NCI-H1694 treated with DMSO at 0.1 percent for 48 hours (cell line): ENCODE measurements at regions not wholly inside any gene's neighbourhood (a gene's known extent, or its start where the extent isn't known, plus 50 kb on each side); places are given as distances from the start of the nearest gene placed in this dataset.
A peak's percentile ranks its signal among the peaks of the same experiment; 100 is the strongest.

ENCODE experiments used
- DNase-seq: peaks from one replicate; lab custom pipeline; 2025; lab: John Stamatoyannopoulos, UW

DNA sequence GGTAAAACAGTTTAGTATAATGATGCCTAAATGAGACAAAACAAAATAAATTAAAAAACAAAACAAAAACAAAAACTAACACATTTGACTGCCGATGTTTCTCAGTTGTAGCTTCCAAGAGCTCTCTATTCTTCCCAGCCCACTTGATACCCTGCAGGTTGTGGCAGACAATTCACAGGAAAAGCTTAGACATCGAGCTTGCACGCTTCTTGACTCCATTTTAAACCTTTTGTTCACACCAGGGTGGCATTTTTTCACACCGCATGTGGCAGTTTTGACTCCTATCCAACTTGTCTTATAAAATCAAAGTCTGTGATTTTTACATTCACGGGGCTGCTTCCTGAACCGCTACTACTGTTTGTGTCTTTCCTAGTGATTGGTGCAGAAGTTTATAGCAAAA, 575.9 kb downstream of the USP25 start:
- DNase-seq = no peak

DNA sequence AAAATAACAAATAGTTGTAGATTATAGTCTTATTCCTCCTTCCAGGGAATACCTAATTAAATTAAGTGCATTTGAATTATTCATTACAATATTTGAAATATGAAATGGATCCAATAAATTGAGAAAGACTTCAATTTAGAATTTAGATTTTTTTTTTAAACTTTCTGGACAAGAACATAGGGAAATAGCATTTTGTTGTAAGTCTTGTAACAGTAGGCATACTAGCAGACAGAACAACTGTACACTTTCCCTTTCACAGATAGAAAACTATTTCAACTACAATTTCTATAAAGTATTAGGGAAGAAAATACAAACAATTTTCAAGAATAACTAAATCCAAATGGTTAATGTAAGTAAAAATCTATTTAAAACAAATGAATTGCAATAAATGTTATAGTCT, 577.5 kb downstream of the USP25 start:
- DNase-seq = no peak

DNA sequence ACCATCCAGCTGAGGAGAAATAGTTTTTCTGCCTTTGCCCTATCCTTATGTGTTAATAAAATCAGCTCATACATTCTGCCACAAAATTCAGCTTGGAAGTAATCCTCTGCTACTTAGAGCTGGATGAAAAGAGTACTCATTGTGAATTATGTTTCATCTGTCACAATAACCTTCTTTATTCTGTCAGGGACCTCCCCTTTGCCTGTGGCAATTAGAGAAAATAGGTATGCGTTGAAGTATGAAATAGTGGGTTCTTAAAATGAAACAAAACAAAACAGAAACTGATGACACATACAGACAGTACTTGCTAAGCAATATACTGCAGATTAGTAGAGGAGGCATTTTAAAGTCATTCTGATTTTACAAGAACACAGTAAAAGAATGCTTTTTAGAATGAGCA, 578.5 kb downstream of the USP25 start:
- no peak for DNase-seq

DNA sequence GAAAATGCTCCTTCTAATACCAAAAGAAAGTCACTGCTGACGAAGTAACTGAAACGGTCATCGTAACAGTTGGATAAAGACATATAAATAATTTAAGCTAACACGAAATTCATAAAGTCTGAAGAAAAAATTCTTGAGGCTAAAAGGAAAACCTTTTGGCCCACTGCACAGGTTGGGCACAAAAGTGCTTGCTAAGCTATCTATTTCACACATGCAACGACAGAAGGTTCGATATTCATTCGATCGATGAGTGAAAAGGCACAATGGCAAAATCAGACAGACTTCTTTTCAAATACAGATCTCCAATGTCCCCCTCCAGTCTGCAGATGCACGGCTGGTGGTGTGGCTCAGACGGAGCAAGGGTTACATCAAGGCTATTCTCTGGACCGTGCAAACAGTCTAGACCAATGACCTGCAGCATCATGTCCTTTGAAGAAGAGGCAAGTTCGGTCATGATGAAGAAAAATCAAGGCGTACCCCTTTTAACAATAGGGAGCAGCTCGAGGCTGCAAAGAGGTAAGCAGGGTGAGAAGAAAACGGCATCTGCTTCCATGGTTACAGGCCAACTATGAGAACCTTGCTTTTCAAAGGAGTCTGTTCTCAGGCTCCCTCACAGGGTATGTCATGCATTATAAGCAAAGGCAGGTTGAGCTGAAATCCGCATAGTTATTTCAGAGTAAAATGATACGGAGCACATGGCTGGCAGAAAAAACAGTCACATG, 579.6 kb downstream of the USP25 start:
- no peak for DNase-seq

DNA sequence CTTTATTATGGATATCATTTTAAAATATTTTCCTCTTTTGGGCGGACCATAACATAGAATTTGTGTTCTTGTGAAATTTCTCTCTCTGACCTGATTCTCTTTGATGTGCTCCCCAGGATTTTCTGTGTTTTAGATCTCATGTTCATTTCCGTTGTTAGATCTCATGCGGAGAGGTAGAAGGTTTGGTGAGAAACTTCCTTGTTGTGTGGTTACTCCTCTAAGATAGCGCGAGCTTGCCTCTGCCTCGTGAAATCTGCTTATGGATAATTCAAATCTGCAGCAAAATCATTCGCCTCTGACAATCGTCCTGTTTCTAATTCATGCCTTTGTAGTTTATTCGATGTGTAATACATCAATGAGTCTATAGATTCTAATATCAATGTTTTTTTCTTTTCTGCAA, 580.4 kb downstream of the USP25 start:
- DNase-seq = no peak

DNA sequence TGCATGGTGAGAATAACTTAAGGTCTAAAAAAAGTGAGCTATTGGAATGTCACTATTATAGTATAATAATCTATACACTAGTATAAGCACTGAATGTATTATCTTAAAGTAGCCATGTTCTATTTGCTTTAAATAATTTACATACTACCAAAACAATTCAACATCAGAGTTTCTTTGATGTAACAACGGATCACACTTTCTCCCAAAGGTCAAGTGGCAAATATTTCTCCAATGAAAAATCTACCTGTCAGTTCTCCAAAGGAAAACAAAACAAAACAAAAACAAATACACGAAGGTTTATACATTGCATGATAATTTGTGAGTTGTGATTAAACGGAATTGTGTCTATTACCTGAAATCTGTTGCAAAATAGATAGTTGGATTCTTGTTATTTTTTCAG, 581.4 kb downstream of the USP25 start:
- DNase-seq = no peak

DNA sequence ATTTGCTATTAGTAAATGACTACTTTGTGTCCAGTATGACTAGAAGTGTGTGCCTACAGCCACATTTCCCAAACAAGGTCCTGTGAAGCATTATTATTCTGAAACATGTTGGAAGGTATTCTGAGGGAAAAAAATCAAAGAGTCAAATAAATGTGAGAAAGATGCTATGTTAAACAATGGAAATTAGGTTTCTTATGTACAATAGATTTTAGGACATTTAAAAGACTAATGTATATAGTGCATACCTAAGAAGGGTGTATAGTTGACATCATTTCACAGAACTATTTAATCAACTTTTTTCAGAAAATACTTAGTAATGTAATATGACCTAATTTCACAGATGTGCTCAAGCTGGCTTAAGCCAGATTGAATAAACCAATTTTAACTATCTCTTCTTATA, 582.5 kb downstream of the USP25 start:
- DNase-seq = no peak

DNA sequence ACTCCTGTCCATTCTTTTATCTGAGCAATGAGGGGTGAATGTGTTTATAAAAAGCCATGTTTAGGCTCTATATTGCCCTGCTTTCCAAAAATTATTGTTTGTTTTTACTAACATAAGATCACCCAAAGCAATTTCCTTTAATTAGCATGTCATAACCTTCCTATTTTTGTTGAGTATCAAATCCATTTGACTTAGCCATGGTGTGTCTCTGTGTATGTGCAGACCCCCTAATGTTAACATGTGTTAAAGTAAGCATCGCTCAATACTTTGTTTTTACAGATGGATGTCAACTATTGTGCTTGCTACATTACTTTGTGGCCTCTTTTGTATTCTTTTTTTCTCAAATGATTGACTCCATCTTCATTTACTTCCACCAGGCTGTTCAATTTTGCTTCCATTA, 585.4 kb downstream of the USP25 start:
- no peak for DNase-seq

DNA sequence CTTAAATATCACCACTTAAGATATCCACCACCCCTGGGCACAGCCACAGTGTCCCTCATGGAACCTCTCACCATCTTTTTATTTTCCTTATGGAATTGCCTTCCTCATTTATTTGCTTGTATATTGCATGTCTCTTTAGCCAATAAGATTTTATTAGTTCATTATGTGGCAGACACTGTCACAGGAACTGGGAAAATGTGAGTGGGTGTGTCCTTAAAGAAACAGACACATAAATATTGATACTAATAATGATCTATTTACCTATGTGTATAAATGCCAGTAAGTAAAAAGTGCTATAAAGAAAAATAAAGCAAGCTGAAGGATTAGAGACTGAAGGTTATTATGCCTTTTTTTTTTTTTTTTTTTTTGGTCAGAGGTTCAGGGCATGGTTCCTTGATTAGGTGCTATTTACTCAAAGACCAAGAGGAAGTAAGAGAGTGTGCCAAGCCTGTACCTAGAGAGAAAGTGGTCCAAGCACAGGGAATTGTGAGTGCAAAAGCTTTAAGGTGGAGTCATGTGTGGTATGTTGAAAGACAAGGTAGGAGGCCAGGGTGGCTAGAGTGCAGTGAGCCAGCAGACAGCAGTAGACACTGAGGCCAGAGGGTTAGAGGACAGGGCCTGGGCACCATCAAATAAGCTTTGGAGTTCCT, 589.0 kb downstream of the USP25 start:
- DNase-seq = no peak

DNA sequence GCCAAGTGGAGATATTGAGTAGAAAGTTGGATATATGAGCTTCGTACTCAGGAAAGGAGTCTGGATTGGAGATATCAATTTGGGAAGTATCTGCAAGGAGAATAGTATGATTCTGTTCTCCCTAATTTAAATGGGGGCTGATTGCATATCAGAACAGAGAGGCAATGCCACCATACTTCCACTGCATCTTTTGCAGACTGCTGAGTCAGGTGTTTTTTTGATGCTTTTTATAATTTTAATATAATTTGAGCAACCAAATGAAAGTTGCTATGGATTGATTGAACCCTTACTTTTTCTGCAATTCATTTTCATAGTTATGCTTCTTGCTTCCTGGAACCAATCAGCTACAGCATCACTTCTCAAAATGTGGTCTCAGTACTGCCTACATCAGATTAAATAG, 590.3 kb downstream of the USP25 start:
- no peak for DNase-seq

DNA sequence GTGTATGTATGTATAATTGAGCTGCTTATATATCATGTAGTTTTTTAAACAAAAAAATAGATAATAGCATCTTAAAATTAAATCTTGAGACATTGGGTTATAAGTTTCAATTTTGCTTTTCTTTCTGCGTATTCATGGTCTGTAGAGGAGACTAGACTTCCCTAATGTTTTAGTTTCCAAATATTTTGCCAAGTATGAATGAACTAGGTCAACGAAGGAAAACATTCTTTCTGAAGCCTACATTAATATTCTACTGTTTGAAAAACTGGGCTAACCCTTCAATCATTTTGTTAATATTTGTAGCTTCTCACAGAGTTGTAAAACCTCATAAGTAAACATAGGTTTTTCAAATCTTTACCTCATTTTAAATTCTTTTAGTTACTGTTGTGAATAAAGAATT, 592.7 kb downstream of the USP25 start:
- no peak for DNase-seq

DNA sequence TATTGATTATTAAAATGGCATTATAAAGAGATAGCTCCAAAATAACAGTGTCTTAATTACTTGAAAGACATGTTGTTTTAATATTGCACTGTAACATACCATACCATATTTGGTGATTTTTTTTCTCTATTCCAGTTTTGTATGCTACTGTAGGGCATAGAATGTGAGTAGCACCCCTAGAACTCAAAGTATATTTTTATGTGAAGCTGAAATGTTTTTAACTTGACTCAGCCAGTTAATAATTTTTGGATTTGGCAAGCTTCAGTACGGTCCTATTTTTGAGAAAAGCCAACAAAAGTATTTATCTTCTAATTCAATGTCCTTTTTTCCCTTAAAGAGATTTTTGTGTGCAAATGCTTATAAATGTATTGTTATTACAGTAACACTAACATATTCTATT, 593.8 kb downstream of the USP25 start:
- DNase-seq = no peak

DNA sequence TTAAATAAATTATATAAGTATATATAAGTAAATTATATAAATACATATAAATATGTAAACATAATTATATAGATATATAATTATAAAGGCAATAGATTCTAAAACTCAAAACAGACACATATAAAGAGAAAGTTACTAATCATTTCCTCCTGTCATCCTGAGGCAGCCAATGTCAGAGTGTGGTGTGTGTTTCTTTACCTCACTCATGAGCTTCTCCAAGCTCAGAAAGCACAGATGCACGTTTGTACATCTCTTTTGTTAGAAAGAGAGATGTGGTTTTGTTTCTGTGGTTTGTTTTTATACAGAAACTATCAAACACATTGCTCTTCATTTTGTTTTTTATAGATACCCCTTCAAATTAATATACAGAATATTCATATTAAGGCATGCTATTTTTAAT, 594.8 kb downstream of the USP25 start:
- DNase-seq = no peak

DNA sequence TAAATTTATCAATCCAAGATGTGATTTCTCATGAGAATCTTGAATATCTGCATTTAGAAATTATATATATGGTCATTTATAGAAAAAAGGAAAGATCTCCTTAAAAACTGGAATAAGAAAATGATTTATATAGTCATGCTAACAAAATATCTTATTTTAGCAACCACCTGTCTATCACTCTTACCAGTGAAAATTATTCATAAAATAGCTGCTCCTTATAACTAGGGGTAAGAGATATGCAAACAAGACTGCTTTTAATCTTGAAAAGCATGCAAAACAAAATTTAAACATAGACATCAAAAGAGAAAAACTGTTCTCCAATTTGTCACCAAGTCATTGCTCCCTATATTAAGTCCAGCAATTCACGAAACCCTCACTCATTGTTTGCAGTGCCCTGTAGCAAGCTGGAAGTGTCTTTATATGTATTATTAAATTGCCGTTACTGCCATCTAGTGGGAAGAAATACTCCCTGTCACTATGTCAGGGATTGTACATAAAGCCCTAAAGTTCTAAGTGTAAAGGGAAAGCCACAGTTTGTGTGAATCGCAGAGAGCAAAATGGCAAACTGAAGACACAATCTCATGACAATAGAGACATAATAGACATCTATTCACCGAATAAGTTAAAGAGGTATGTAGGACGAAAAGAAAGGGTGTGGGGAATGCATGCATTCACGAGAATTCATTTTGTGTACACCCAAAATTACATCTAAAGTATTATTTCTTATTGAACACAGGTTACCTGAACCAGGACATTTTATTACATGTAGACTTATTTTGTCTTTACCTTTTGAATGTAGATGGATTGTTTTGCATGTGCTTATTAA, 600.5 kb downstream of the USP25 start:
- DNase-seq = peak; percentile 85

DNA sequence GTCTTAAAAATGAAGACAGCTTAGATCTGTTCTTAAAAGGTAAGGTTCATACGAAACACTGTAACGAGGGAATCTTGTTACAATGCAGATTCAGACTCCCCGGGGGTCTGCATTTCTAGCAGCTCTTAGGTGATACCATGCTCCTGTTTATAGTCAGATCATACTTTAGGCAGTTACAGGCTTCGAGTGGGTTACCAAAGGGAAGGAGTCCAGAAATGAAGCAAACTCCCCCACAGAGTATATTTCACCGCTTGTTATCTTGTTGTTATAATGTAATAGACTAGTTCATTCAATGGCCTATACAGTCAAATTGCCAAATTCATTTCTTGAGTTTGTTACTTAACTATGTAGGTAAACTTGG, 601.1 kb downstream of the USP25 start:
- no peak for DNase-seq

DNA sequence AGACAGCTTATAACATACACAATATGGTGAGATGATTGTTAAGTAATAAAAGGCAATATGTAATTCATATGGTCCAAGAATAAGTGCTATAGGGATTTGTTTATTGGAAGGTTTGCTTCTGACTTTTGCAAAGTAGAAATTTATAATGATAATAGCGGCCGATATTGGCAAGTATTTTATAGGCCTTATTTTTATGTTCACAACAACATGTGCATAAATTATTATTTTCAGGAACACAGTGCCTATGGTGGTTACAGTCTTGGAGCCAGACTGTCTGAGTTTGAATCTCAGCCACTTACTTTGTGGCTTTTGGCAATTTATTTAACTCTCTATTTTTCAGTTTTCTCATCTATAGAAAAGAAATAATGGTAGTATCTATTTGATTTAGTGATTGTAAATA, 607.5 kb downstream of the USP25 start:
- no peak for DNase-seq

DNA sequence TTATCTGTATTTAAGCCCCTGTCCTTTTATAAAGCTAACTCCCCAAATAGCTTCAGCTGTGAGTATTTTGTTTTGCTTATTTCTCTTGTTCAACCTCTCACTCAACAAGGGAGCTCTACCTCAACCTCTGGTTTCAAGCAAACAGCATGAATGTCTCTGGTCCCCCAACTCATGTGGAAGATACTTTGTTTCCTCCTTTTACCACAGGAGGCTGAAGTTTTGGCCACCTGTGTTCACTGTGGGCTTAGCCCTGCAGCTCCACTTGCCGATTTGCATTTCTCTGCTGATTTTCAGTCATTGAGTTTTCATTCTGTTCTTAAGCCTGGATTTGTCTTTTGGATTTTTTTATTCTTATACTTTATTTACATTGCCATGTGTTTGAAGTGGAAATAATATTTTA, 613.1 kb downstream of the USP25 start:
- no peak for DNase-seq

DNA sequence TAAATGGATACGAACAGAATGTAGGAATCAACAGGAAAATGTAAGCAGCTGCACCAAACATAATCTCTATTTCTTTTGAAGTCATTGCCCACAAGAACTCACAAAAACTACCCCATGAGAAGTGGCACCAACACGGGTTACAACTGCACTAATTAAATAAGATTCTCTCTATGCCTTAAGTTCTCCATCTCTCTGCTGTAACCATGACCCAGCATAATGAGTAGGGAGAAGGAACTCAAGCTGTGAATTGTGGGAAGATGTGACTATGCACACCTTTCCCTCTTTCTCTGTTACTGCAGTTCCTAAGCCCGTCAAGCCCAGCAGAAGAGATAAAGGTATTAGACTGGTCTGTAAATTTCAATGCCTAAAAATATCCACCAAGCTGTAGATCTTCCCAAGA, 614.0 kb downstream of the USP25 start:
- DNase-seq = no peak

DNA sequence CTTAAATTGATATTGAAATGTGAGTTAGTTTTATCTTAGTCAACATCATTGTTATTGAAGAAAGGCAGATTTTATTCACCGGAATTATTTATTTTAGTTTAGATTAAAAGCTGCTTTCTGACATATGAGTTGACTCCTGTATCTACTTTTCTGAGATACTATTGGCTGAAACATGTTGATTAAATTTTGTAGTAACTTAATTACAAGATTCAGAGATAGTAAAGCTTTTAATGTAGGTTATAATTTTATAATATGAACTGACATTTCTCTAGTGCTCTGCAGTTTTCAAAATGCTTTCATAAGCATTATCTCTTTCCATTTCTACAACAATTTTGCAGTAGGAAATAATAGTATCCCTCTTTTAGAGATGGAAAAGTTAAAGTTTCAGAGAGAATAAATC, 616.0 kb downstream of the USP25 start:
- DNase-seq = no peak

DNA sequence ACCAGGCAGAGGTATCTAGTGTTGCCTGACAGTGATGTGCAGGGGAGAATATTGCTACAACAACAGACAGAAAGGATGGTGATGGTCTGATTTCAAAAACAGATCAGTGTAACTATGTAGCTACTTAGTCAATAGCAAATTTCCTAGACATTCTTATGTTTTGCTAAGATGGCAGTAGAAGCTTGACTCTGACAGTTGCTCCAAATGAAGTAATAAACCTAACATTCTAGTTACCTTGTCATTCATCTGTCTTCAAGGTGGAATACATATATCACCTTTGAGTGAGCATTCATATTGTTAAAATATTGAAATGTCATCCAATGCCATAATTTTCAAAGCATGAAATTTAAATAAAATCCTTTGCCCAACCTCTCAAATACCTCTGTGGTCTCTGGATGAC, 617.4 kb downstream of the USP25 start:
- DNase-seq = no peak

DNA sequence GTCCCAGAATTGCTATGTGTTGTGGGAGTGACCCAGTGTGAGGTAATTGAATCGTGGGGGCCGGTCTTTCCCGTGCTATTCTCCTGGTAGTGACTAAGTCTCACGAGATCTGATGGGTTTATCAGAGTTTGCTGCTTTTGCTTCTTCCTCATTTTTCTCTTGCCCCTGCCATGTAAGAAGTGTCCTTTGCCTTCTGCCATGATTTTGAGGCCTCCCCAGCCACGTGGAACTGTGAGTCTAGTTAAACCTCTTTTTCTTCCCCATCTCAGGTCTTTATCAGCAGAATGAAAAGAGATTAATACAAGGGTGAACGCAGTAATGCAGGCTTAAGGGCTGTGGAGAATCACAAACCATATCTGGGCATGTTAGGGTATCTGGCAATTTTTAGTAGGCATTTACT, 624.0 kb downstream of the USP25 start:
- DNase-seq = no peak

DNA sequence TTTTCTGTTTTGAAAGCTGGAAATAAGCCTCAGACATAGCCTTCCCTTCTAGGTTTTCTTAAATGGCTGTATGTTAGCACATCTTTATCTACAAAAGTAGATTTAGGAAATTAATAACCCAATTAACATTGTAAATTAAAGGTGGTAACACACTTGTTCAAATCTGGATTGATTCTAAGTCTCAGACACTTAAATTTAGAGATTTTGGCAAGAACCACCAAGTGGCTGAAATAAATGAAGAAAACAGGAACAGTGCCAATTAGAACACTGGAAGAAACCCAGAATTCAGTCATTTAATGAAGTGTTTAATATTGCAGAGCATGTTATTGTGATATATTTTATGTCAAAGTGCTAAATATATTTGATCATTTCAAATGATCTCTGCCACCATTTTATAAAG, 628.2 kb downstream of the USP25 start:
- no peak for DNase-seq

DNA sequence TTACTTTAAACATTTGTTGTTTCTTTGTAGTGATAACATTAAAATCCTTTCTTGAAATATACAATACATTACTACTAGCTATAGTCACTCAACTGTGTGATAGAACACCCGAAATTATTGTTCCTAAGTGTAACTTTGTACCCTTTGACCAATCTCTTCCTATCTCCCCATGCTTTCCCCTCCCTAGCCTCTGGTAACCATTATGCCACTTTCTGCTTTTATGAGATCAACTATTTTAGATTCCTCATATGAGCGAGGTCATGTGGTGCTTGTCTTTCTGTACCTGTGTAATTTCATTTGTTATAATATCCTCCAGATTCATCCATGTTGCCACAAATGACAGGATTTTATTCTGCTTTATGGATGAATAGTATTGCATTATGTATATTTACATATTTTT, 629.0 kb downstream of the USP25 start:
- no peak for DNase-seq
